ENCODE measurements at regions not wholly inside any gene's neighbourhood (a gene's known extent, or its start where the extent isn't known, plus 50 kb on each side); places are given as distances from the start of the nearest gene placed in this dataset.

DNA sequence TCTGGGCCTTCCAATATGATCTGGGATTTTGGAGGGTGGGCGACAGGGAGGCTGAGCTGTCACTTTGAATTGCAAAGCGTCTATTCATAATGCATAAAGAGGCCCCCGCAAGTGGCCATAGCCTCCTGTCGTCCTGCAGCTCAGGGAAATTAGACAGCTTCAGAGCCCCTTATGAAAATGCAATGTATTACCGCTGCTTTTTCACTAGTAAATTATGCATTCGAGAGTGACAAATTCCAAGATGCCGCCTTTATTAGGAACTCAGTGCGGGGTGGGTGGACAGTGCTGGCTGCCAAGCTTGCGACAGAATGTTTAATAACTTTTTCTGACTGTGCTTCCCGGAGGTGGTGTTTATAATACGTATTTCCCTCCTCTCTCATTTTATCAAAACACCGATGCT is 168.5 kb downstream of the DHX35 start:
- H3K36me3 ChIP-seq (replicated peaks; ENCODE audit: low read depth, low read length): no peaks in the 10 kb centered on the region
- H3K4me2 ChIP-seq (ENCODE audit: low read length): no peak overlapping the region
- no peak overlapping the region for H3K9ac ChIP-seq (ENCODE audit: low read length)
- H3K27me3 ChIP-seq (ENCODE audit: low read depth, low read length): peaks cover 6% of the 10 kb centered on the region; the same call in 1 of the 2 replicates
- H3K4me1 ChIP-seq (ENCODE audit: low read length): no peaks in the 10 kb centered on the region
- no peak overlapping the region for H3K4me3 ChIP-seq (ENCODE audit: low read length)
- H2AFZ ChIP-seq (ENCODE audit: low read depth, low read length): no peak overlapping the region
- no peak overlapping the region for H3K27ac ChIP-seq (ENCODE audit: low read length)
- H3K79me2 ChIP-seq (ENCODE audit: low read length): no peaks in the 10 kb centered on the region
- no peaks in the 10 kb centered on the region for H4K20me1 ChIP-seq (ENCODE audit: insufficient read depth, low read length)
- TF ChIP-seq, protein P1, sequence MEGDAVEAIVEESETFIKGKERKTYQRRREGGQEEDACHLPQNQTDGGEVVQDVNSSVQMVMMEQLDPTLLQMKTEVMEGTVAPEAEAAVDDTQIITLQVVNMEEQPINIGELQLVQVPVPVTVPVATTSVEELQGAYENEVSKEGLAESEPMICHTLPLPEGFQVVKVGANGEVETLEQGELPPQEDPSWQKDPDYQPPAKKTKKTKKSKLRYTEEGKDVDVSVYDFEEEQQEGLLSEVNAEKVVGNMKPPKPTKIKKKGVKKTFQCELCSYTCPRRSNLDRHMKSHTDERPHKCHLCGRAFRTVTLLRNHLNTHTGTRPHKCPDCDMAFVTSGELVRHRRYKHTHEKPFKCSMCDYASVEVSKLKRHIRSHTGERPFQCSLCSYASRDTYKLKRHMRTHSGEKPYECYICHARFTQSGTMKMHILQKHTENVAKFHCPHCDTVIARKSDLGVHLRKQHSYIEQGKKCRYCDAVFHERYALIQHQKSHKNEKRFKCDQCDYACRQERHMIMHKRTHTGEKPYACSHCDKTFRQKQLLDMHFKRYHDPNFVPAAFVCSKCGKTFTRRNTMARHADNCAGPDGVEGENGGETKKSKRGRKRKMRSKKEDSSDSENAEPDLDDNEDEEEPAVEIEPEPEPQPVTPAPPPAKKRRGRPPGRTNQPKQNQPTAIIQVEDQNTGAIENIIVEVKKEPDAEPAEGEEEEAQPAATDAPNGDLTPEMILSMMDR (IDR thresholded peaks at IDR 0.05; ENCODE audit: low read depth, low read length): no peak
- TF ChIP-seq EZH2phosphoT487 (IDR thresholded peaks at IDR 0.05; ENCODE audit: low read depth): no peak
- H3K9me3 ChIP-seq (ENCODE audit: insufficient read depth, low read length): no peaks in the 10 kb centered on the region

DNA sequence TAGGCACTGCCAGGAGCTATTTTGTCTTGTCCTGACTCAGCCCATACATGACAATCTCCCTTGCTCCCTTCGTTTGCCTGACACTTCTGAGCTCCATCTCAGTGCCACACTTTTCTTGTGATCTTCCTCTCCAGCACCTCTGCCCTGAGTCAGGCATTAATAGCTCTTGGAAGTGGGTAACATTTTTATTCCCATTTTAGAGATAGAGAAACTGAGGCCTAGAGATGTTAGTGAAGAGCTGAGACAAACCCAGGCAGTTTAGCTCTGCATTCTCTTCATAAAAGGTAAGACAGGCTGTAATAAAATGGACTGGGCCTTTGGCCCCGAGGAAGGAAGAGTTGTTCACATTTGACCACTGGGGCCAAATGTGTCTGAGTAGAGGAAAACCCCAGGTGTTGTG is 167.4 kb downstream of the DHX35 start:
- H3K27ac ChIP-seq (ENCODE audit: low read length): no peak overlapping the region
- H3K9ac ChIP-seq (ENCODE audit: low read length): no peak overlapping the region
- no peak overlapping the region for H3K4me3 ChIP-seq (ENCODE audit: low read length)
- H3K4me1 ChIP-seq (ENCODE audit: low read length): no peaks in the 10 kb centered on the region
- no peak for TF ChIP-seq EZH2phosphoT487 (IDR thresholded peaks at IDR 0.05; ENCODE audit: low read depth)
- no peak overlapping the region for H2AFZ ChIP-seq (ENCODE audit: low read depth, low read length)
- H3K9me3 ChIP-seq (ENCODE audit: insufficient read depth, low read length): no peaks in the 10 kb centered on the region
- no peaks in the 10 kb centered on the region for H3K36me3 ChIP-seq (replicated peaks; ENCODE audit: low read depth, low read length)
- H3K79me2 ChIP-seq (ENCODE audit: low read length): no peaks in the 10 kb centered on the region
- H3K4me2 ChIP-seq (ENCODE audit: low read length): no peak overlapping the region
- H4K20me1 ChIP-seq (ENCODE audit: insufficient read depth, low read length): no peaks in the 10 kb centered on the region
- peaks cover 17% of the 10 kb centered on the region; the same call in 1 of the 2 replicates for H3K27me3 ChIP-seq (ENCODE audit: low read depth, low read length)

DNA sequence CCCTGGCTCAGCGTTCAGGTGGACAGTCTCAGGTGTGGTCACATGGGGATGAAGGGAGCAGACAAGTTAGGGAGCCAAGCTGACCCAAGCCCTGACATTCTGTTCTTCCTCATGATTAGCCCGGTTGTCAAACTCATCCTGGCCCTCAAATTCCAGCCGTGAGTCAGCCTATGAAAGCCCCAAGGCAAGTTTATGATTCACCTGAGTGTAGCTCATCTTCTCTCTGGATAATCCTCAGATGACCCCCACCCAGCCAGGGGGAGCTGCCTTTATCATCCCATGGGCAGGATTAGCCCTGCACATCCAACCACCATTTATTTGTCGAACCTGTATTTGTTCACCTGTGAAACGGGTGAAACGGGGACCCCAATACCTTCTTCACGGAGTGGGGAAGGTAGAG is 161.9 kb downstream of the DHX35 start:
- no peak overlapping the region for H3K4me2 ChIP-seq (ENCODE audit: low read length)
- H3K4me1 ChIP-seq (ENCODE audit: low read length): no peaks in the 10 kb centered on the region
- no peaks in the 10 kb centered on the region for H3K36me3 ChIP-seq (replicated peaks; ENCODE audit: low read depth, low read length)
- no peaks in the 10 kb centered on the region for H3K9me3 ChIP-seq (ENCODE audit: insufficient read depth, low read length)
- no peak overlapping the region for H3K27ac ChIP-seq (ENCODE audit: low read length)
- H3K4me3 ChIP-seq (ENCODE audit: low read length): no peak overlapping the region
- H2AFZ ChIP-seq (ENCODE audit: low read depth, low read length): no peak overlapping the region
- TF ChIP-seq, protein P1 (IDR thresholded peaks at IDR 0.05; ENCODE audit: low read depth, low read length): no peak
- TF ChIP-seq EZH2phosphoT487 (IDR thresholded peaks at IDR 0.05; ENCODE audit: low read depth): no peak
- H4K20me1 ChIP-seq (ENCODE audit: insufficient read depth, low read length): no peaks in the 10 kb centered on the region
- no peaks in the 10 kb centered on the region for H3K79me2 ChIP-seq (ENCODE audit: low read length)
- peaks cover 52% of the 10 kb centered on the region for H3K27me3 ChIP-seq (ENCODE audit: low read depth, low read length)
- no peak overlapping the region for H3K9ac ChIP-seq (ENCODE audit: low read length)

- H3K9ac ChIP-seq (ENCODE audit: low read length): no peak overlapping the region
- H3K36me3 ChIP-seq (replicated peaks; ENCODE audit: low read depth, low read length): no peaks in the 10 kb centered on the region
- H3K9me3 ChIP-seq (ENCODE audit: insufficient read depth, low read length): no peaks in the 10 kb centered on the region
- no peak overlapping the region for H3K27ac ChIP-seq (ENCODE audit: low read length)
- H3K4me2 ChIP-seq (ENCODE audit: low read length): no peak overlapping the region
- H3K4me3 ChIP-seq (ENCODE audit: low read length): no peak overlapping the region
- peaks cover 56% of the 10 kb centered on the region for H3K27me3 ChIP-seq (ENCODE audit: low read depth, low read length)
- H3K4me1 ChIP-seq (ENCODE audit: low read length): no peaks in the 10 kb centered on the region
- H4K20me1 ChIP-seq (ENCODE audit: insufficient read depth, low read length): no peaks in the 10 kb centered on the region
- TF ChIP-seq, protein P1 (IDR thresholded peaks at IDR 0.05; ENCODE audit: low read depth, low read length): no peak
- TF ChIP-seq EZH2phosphoT487 (IDR thresholded peaks at IDR 0.05; ENCODE audit: low read depth): no peak
- no peaks in the 10 kb centered on the region for H3K79me2 ChIP-seq (ENCODE audit: low read length)
- H2AFZ ChIP-seq (ENCODE audit: low read depth, low read length): no peak overlapping the region
Measured at GRCh38 chr20:39123185-39123557, 161.0 kb downstream of the DHX35 start.

DNA sequence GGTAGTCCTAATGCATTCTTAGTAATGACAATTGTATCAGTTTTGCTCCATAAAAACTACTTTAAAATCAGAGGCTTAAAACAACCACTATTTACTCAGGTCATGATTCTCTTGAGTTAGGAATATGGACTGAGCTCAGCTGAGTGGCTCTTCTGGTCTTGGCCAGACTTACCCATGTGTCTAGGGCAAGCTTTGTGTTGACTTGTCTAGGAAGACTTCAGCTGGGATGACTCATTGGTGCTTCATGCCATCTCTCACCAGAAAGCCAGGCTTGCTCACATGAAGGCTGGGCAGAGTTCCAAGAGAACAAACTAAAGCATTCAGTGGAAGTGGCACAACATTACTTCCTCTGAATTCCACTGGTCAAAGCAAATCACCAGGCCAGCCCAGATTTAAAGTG is 155.3 kb downstream of the DHX35 start:
- H2AFZ ChIP-seq (ENCODE audit: low read depth, low read length): no peak overlapping the region
- no peaks in the 10 kb centered on the region for H3K4me1 ChIP-seq (ENCODE audit: low read length)
- no peak overlapping the region for H3K27ac ChIP-seq (ENCODE audit: low read length)
- peaks cover 37% of the 10 kb centered on the region for H3K27me3 ChIP-seq (ENCODE audit: low read depth, low read length)
- H3K9me3 ChIP-seq (ENCODE audit: insufficient read depth, low read length): no peaks in the 10 kb centered on the region
- H3K9ac ChIP-seq (ENCODE audit: low read length): no peak overlapping the region
- H3K4me3 ChIP-seq (ENCODE audit: low read length): no peak overlapping the region
- no peaks in the 10 kb centered on the region for H3K36me3 ChIP-seq (replicated peaks; ENCODE audit: low read depth, low read length)
- TF ChIP-seq, protein P1 (IDR thresholded peaks at IDR 0.05; ENCODE audit: low read depth, low read length): no peak
- TF ChIP-seq EZH2phosphoT487 (IDR thresholded peaks at IDR 0.05; ENCODE audit: low read depth): no peak
- no peaks in the 10 kb centered on the region for H4K20me1 ChIP-seq (ENCODE audit: insufficient read depth, low read length)
- H3K79me2 ChIP-seq (ENCODE audit: low read length): no peaks in the 10 kb centered on the region
- no peak overlapping the region for H3K4me2 ChIP-seq (ENCODE audit: low read length)
